ENCODE measurements at regions not wholly inside any gene's neighbourhood (a gene's known extent, or its start where the extent isn't known, plus 50 kb on each side); places are given as distances from the start of the nearest gene placed in this dataset.

- Histone ChIP-seq H3K36me3 (ENCODE audit: low read depth) (no peaks in the 10 kb centered on the region), H3K27ac (ENCODE audit: poor library complexity, severe bottlenecking) (no peak overlapping the region), H3K4me3 (ENCODE audit: severe bottlenecking) (no peak overlapping the region), H3K9me3 (ENCODE audit: severe bottlenecking) (no peaks in the 10 kb centered on the region), H3K27me3 (ENCODE audit: insufficient read depth, poor library complexity, severe bottlenecking) (no peaks in the 10 kb centered on the region), H3K4me1 (ENCODE audit: insufficient read depth, poor library complexity, severe bottlenecking) (no peaks in the 10 kb centered on the region)
- DNase-seq (ENCODE audit: low spot score) (no peak), ATAC-seq (ENCODE audit: low read depth) (no peak)
- TF ChIP-seq, protein P1, sequence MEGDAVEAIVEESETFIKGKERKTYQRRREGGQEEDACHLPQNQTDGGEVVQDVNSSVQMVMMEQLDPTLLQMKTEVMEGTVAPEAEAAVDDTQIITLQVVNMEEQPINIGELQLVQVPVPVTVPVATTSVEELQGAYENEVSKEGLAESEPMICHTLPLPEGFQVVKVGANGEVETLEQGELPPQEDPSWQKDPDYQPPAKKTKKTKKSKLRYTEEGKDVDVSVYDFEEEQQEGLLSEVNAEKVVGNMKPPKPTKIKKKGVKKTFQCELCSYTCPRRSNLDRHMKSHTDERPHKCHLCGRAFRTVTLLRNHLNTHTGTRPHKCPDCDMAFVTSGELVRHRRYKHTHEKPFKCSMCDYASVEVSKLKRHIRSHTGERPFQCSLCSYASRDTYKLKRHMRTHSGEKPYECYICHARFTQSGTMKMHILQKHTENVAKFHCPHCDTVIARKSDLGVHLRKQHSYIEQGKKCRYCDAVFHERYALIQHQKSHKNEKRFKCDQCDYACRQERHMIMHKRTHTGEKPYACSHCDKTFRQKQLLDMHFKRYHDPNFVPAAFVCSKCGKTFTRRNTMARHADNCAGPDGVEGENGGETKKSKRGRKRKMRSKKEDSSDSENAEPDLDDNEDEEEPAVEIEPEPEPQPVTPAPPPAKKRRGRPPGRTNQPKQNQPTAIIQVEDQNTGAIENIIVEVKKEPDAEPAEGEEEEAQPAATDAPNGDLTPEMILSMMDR (IDR thresholded peaks at IDR 0.05; ENCODE audit: poor library complexity, severe bottlenecking) = no peak
Measured at GRCh38 chr3:165451371-165452070, 255.3 kb upstream of the SLITRK3 start.

GRCh38 chr3:165446555-165446954 is 250.4 kb upstream of the SLITRK3 start:
- Histone ChIP-seq H3K4me3 (ENCODE audit: severe bottlenecking) (no peak overlapping the region), H3K27me3 (ENCODE audit: insufficient read depth, poor library complexity, severe bottlenecking) (no peaks in the 10 kb centered on the region), H3K9me3 (ENCODE audit: severe bottlenecking) (no peaks in the 10 kb centered on the region), H3K27ac (ENCODE audit: poor library complexity, severe bottlenecking) (no peak overlapping the region), H3K36me3 (ENCODE audit: low read depth) (no peaks in the 10 kb centered on the region), H3K4me1 (ENCODE audit: insufficient read depth, poor library complexity, severe bottlenecking) (no peaks in the 10 kb centered on the region)
- TF ChIP-seq, protein P1 (IDR thresholded peaks at IDR 0.05; ENCODE audit: poor library complexity, severe bottlenecking) = no peak
- ATAC-seq (ENCODE audit: low read depth) (no peak), DNase-seq (ENCODE audit: low spot score) (no peak)

DNA sequence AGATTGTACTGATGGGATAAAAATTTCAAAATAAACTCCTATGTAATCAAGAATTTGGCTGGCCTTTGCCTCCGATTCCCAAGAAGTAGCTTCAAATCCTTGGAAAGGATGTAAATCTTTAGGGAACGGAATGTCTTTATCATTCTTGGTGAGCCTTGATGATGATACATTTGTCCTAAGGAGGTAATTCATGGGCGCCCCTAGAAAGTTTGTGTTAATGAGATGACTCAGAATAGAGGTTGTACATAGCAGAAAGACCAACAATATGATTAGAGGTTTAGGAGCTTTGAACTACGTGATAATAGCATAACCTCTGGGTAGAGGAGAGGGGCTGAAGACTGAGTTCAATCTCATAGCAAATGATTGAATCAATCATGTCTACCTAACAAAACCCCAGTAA is 248.6 kb upstream of the SLITRK3 start:
- H3K4me3 ChIP-seq (ENCODE audit: severe bottlenecking) = no peak overlapping the region
- TF ChIP-seq, protein P1 (IDR thresholded peaks at IDR 0.05; ENCODE audit: poor library complexity, severe bottlenecking) = no peak
- H3K4me1 ChIP-seq (ENCODE audit: insufficient read depth, poor library complexity, severe bottlenecking) = peaks cover 4% of the 10 kb centered on the region
- H3K27ac ChIP-seq (ENCODE audit: poor library complexity, severe bottlenecking) = no peak overlapping the region
- no peaks in the 10 kb centered on the region for H3K36me3 ChIP-seq (ENCODE audit: low read depth)
- no peak for ATAC-seq (ENCODE audit: low read depth)
- no peaks in the 10 kb centered on the region for H3K9me3 ChIP-seq (ENCODE audit: severe bottlenecking)
- H3K27me3 ChIP-seq (ENCODE audit: insufficient read depth, poor library complexity, severe bottlenecking) = no peaks in the 10 kb centered on the region
- DNase-seq (ENCODE audit: low spot score) = no peak

- peaks cover 6% of the 10 kb centered on the region for H3K4me1 ChIP-seq (ENCODE audit: insufficient read depth, poor library complexity, severe bottlenecking)
- ATAC-seq (ENCODE audit: low read depth) (no peak), DNase-seq (ENCODE audit: low spot score) (no peak)
- no peaks in the 10 kb centered on the region for H3K36me3 ChIP-seq (ENCODE audit: low read depth)
- no peak overlapping the region for H3K4me3 ChIP-seq (ENCODE audit: severe bottlenecking)
- H3K27me3 ChIP-seq (ENCODE audit: insufficient read depth, poor library complexity, severe bottlenecking) = no peaks in the 10 kb centered on the region
- H3K27ac ChIP-seq (ENCODE audit: poor library complexity, severe bottlenecking) = no peak overlapping the region
- H3K9me3 ChIP-seq (ENCODE audit: severe bottlenecking) = no peaks in the 10 kb centered on the region
- TF ChIP-seq, protein P1 (IDR thresholded peaks at IDR 0.05; ENCODE audit: poor library complexity, severe bottlenecking) = no peak
Measured at GRCh38 chr3:165443664-165444063, 247.5 kb upstream of the SLITRK3 start.

DNA sequence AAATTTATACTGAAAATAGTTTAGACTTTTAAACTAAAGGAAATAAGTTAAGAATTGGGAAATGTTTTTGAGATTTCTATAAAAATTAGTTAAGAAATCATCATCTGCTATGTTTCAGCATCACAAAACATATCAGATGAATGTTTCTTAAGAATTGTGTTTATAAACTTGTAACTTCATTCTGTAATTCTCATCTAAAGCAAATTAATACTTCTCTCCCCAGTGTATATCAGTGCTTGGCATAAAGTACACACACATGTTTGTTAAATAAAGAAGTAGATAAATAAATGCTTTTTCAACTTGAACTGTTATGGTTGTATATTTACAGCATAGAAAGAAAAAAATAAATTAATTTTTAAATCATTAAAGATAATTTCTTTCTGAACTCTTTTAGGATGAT is 245.9 kb upstream of the SLITRK3 start:
- TF ChIP-seq, protein P1 (IDR thresholded peaks at IDR 0.05; ENCODE audit: poor library complexity, severe bottlenecking) = no peak

More for the DNA sequence above, 245.9 kb upstream of the SLITRK3 start:
- Histone ChIP-seq H3K4me1 (ENCODE audit: insufficient read depth, poor library complexity, severe bottlenecking) (peaks cover 6% of the 10 kb centered on the region), H3K9me3 (ENCODE audit: severe bottlenecking) (no peaks in the 10 kb centered on the region), H3K4me3 (ENCODE audit: severe bottlenecking) (no peak overlapping the region), H3K27me3 (ENCODE audit: insufficient read depth, poor library complexity, severe bottlenecking) (no peaks in the 10 kb centered on the region), H3K36me3 (ENCODE audit: low read depth) (no peaks in the 10 kb centered on the region), H3K27ac (ENCODE audit: poor library complexity, severe bottlenecking) (no peak overlapping the region)
- DNase-seq (ENCODE audit: low spot score) (no peak), ATAC-seq (ENCODE audit: low read depth) (no peak)

Data from RWPE2 (cell line).